Activated T-cell treated with anti-CD3 and anti-CD28 coated beads, Interleukin-2, amount 50 U/mL, for 1 hour (primary cell): ENCODE measurements at regions not wholly inside any gene's neighbourhood (a gene's known extent, or its start where the extent isn't known, plus 50 kb on each side); places are given as distances from the start of the nearest gene placed in this dataset.

Experiments used
- DNase-seq: peaks from one replicate; pipeline ENCODE4 v3.0.0-alpha.2; 2020

DNA sequence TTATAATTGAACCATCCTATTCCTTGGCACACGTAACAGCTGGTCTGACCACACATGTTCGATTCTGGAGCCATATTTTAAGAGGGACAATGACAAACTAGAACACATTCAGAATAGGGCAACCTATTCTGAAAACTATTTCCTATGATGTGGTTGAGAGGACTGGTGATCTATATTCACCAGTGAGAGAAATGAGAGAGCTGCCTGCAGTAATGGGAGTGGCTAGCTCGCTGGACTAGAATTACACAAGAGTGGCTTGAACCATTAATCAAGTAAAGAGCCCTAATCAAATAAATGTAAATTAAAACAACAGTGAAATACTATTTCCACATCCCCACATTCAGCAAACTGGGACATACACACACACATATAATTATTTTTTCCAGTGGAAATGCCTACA is 55.3 kb upstream of the LY86 start:
- DNase-seq = no peak

DNA sequence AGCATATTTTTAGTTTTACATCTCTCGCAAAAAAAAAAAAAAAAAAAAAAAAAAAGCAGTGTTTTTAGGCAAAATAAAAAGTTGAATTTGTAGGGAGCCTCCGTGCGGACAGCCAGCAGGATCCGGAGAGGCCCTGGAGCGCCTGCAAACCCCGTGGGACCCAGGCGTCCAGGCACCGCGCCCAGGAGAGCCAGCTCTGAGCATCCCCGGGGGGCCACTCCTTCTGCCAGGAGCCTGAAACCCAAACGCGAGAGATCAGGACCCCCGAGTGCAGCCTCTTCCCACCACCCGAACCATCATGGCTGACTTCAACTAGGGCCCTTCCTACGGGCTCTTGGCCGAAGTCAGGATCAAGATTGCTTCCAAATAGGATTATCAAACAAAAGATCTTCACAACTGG is 54.1 kb upstream of the LY86 start:
- no peak for DNase-seq

DNA sequence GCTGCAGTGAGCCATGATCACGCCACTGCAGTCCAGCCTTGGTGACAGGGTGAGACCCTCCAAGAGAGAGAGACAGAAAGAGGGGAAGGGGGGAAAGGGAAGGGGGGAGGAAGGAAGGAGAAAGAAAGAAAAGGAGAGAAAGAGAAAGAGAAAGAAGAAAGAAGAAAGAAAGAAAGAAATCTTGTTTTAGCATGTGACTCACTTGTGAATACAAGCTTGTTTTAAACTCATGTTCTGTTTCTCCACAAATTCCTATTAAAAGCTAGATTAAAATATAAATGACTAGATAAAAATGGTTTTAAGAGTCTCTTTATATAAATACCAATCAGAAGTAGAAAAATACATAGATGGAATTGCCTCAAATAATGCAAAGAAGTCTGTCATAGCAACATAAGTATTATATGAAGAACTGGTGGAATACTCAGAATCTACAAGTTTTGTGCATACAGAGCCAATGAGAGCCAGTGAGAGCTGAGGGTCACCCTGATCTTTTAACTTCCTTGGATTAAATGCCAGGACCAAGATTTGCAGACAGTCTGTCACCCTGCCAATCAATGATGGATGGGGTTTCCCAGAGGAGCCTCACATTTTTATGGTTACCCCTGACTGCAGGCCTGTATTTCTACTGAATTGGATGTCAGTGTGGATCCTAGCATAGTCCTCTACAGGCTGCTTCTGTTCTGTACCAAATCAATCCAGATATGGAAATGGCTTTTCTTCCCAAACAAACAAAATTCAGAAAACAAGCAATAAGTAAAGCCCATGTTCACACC is 50.8 kb upstream of the LY86 start:
- no peak for DNase-seq

DNA sequence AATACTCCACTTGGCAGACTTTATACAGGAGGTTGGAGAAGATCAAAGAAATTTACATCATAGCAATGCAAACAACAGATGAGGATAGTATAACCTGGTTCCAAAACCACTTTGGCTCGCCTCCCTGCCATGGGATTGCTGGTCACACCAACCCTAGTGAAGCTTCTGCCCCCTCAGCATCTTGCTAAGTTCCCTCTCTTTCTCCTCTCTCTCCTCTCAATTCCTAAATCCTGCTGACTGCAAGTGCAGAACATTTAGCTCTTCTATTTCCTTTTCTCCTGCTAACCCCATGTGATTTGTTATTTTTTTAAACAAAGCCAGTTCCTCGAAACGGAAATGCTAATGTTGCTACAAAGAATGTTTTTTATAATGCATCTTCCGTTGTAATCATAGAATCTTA is 50.3 kb upstream of the LY86 start:
- no peak for DNase-seq
